ENCODE measurements at regions not wholly inside any gene's neighbourhood (a gene's known extent, or its start where the extent isn't known, plus 50 kb on each side); places are given as distances from the start of the nearest gene placed in this dataset.

GRCh38 chr11:103637831-103638230 lies 398.6 kb upstream of the DDI1 start:
- Histone ChIP-seq H3K36me3 (no peaks in the 10 kb centered on the region), H3K9me3 (ENCODE audit: low read depth) (no peaks in the 10 kb centered on the region), H3K4me2 (no peak overlapping the region), H3K27ac (no peak overlapping the region), H2AFZ (replicated peaks) (no peak overlapping the region), H3K4me1 (no peaks in the 10 kb centered on the region), H3K4me3 (no peak overlapping the region), H3F3A (ENCODE audit: low read depth) (no peaks in the 10 kb centered on the region), H3K79me2 (ENCODE audit: low read depth) (no peaks in the 10 kb centered on the region), H3K27me3 (no peaks in the 10 kb centered on the region), H4K20me1 (ENCODE audit: low read depth) (no peaks in the 10 kb centered on the region), H3K9ac (no peak overlapping the region)
- Mint-ChIP-seq H3K36me3 (no peaks in the 10 kb centered on the region), H3K4me1 (peaks cover 15% of the 10 kb centered on the region), H3K27me3 (ENCODE audit: insufficient read depth, low read depth) (no peaks in the 10 kb centered on the region), H3K27ac (no peak overlapping the region), H3K4me3 (no peak overlapping the region), H3K9me3 (no peaks in the 10 kb centered on the region)
- no peak for TF ChIP-seq CTCF (IDR thresholded peaks at IDR 0.05)
- no peak for TF ChIP-seq EZH2 (IDR thresholded peaks at IDR 0.05)
- TF ChIP-seq EZH2phosphoT487 (IDR thresholded peaks at IDR 0.05) = no peak
- DNase-seq (ENCODE audit: low spot score) = no peak

GRCh38 chr11:103644676-103645075 lies 391.8 kb upstream of the DDI1 start:
- H3K27ac Mint-ChIP-seq = no peak overlapping the region
- H3K79me2 ChIP-seq (ENCODE audit: low read depth) = no peaks in the 10 kb centered on the region
- peaks cover 5% of the 10 kb centered on the region for H3K4me1 Mint-ChIP-seq
- no peak overlapping the region for H3K4me2 ChIP-seq
- H3K27me3 ChIP-seq = no peaks in the 10 kb centered on the region
- TF ChIP-seq EZH2 (IDR thresholded peaks at IDR 0.05) (no peak), CTCF (IDR thresholded peaks at IDR 0.05) (no peak), EZH2phosphoT487 (IDR thresholded peaks at IDR 0.05) (no peak)
- H3K4me3 Mint-ChIP-seq = no peak overlapping the region
- no peak overlapping the region for H2AFZ ChIP-seq (replicated peaks)
- H3K4me3 ChIP-seq = no peak overlapping the region
- H3K27me3 Mint-ChIP-seq (ENCODE audit: insufficient read depth, low read depth) = peaks cover 2% of the 10 kb centered on the region
- no peaks in the 10 kb centered on the region for H3K9me3 ChIP-seq (ENCODE audit: low read depth)
- no peaks in the 10 kb centered on the region for H3F3A ChIP-seq (ENCODE audit: low read depth)
- H3K9ac ChIP-seq = no peak overlapping the region
- H3K36me3 ChIP-seq = no peaks in the 10 kb centered on the region
- no peak for DNase-seq (ENCODE audit: low spot score)
- H3K27ac ChIP-seq = no peak overlapping the region
- no peaks in the 10 kb centered on the region for H3K36me3 Mint-ChIP-seq
- H3K9me3 Mint-ChIP-seq = no peaks in the 10 kb centered on the region
- no peaks in the 10 kb centered on the region for H4K20me1 ChIP-seq (ENCODE audit: low read depth)
- H3K4me1 ChIP-seq = no peaks in the 10 kb centered on the region

DNA sequence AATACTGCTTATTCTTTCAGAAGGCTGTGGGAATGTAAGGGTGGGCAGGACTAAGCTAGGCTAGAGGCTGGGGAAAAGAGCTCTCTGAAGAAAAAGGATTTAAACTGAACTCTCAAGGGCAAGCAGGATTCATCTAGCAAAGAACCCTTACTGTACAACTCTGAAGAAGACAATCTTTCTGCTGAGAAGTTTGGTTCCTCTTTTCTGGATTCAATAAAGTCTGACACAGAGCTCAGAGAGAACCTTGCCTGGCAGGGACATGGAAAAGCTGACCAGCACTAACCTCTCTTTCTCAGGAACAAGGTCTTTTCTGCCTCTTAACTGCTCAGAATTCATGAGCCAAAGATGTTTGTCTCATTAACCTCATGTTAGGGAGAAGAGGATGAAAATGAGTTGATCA lies 388.4 kb upstream of the DDI1 start:
- no peak overlapping the region for H2AFZ ChIP-seq (replicated peaks)
- no peaks in the 10 kb centered on the region for H3F3A ChIP-seq (ENCODE audit: low read depth)
- H3K79me2 ChIP-seq (ENCODE audit: low read depth) = no peaks in the 10 kb centered on the region
- no peak overlapping the region for H3K4me3 ChIP-seq
- peaks cover 1% of the 10 kb centered on the region for H3K36me3 Mint-ChIP-seq
- H3K9me3 ChIP-seq (ENCODE audit: low read depth) = no peaks in the 10 kb centered on the region
- no peak overlapping the region for H3K4me2 ChIP-seq
- peaks cover 10% of the 10 kb centered on the region for H3K9me3 Mint-ChIP-seq
- TF ChIP-seq EZH2phosphoT487 (IDR thresholded peaks at IDR 0.05) (no peak), EZH2 (IDR thresholded peaks at IDR 0.05) (no peak), CTCF (IDR thresholded peaks at IDR 0.05) (no peak)
- H4K20me1 ChIP-seq (ENCODE audit: low read depth) = no peaks in the 10 kb centered on the region
- H3K4me3 Mint-ChIP-seq = no peak overlapping the region
- DNase-seq (ENCODE audit: low spot score) = no peak
- no peak overlapping the region for H3K9ac ChIP-seq
- H3K4me1 Mint-ChIP-seq = peaks cover 5% of the 10 kb centered on the region
- H3K27me3 ChIP-seq = no peaks in the 10 kb centered on the region
- H3K27me3 Mint-ChIP-seq (ENCODE audit: insufficient read depth, low read depth) = peaks cover 2% of the 10 kb centered on the region
- H3K27ac ChIP-seq = no peak overlapping the region
- H3K27ac Mint-ChIP-seq = no peak overlapping the region
- H3K36me3 ChIP-seq = no peaks in the 10 kb centered on the region
- H3K4me1 ChIP-seq = no peaks in the 10 kb centered on the region
